Mammary epithelial cell (primary cell): ENCODE measurements at regions not wholly inside any gene's neighbourhood (a gene's known extent, or its start where the extent isn't known, plus 50 kb on each side); places are given as distances from the start of the nearest gene placed in this dataset.

ENCODE experiments used
- CTCF ChIP-seq, 2 donors: IDR thresholded peaks in 1 of 2; conservative IDR thresholded peaks in 1 of 2; 2 replicates each; pipeline ENCODE4 v1.5.1; 2011 to 2012; ENCODE audit warnings: inconsistent platforms in 2 of 2, low read length in 2 of 2, mild to moderate bottlenecking in 2 of 2, control low read depth in 1 of 2, low read depth in 1 of 2; ENCODE audit not compliant: insufficient read depth in 1 of 2; ENCODE audit errors: extremely low read depth in 1 of 2
- EZH2 ChIP-seq: IDR thresholded peaks from 2 replicates; pipeline ENCODE4 v1.6.1; 2012; ENCODE audit warnings: low read length, inconsistent platforms, borderline replicate concordance

GRCh38 chr7:91519241-91520158, 255.3 kb downstream of the FZD1 start:
- TF ChIP-seq CTCF (conservative IDR thresholded peaks at IDR 0.05 in 1 of 2, IDR thresholded peaks at IDR 0.05 in 1 of 2; ENCODE audit: extremely low read depth in 1 of 2, insufficient read depth in 1 of 2, low read depth in 1 of 2, low read length in 2 of 2) (no peak), EZH2 (no peak)
